ENCODE measurements at regions not wholly inside any gene's neighbourhood (a gene's known extent, or its start where the extent isn't known, plus 50 kb on each side); places are given as distances from the start of the nearest gene placed in this dataset.

DNA sequence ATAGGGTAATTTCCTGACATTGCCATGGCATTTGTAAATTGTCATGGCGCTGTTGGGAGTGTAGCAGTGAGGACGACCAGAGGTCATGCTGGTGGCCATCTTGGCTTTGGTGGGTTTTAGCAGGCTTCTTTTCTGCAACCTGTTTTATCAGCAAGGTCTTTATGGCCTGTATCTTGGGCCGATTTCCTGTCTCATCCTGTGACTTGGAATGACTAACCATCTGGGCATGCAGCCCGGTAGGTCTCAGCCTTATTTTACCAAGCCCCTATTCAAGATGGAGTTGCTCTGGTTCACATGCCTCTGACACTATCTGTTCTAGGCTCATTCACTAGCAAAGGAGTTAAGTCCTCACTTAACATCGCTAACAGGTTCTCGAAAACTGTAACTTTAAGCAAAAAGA, 1374.2 kb downstream of the FAM181B start:
- TF ChIP-seq OSR1 (CRISPR knock-in tag; IDR thresholded peaks at IDR 0.05) (no peak), ZNF8 (CRISPR knock-in tag; IDR thresholded peaks at IDR 0.05) (no peak), POU6F1 (CRISPR knock-in tag; IDR thresholded peaks at IDR 0.05; ENCODE audit: borderline replicate concordance, low read depth) (no peak), ZNF565 (CRISPR knock-in tag; conservative IDR thresholded peaks at IDR 0.05; ENCODE audit: low read depth) (no peak), SNAI2 (CRISPR knock-in tag; IDR thresholded peaks at IDR 0.05) (no peak), ARNTL (CRISPR knock-in tag; IDR thresholded peaks at IDR 0.05; ENCODE audit: borderline replicate concordance, low read depth) (no peak), ZNF70 (CRISPR knock-in tag; IDR thresholded peaks at IDR 0.05) (no peak)
- TF ChIP-seq, protein P1, sequence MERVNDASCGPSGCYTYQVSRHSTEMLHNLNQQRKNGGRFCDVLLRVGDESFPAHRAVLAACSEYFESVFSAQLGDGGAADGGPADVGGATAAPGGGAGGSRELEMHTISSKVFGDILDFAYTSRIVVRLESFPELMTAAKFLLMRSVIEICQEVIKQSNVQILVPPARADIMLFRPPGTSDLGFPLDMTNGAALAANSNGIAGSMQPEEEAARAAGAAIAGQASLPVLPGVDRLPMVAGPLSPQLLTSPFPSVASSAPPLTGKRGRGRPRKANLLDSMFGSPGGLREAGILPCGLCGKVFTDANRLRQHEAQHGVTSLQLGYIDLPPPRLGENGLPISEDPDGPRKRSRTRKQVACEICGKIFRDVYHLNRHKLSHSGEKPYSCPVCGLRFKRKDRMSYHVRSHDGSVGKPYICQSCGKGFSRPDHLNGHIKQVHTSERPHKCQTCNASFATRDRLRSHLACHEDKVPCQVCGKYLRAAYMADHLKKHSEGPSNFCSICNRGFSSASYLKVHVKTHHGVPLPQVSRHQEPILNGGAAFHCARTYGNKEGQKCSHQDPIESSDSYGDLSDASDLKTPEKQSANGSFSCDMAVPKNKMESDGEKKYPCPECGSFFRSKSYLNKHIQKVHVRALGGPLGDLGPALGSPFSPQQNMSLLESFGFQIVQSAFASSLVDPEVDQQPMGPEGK (CRISPR knock-in tag; IDR thresholded peaks at IDR 0.05; ENCODE audit: borderline replicate concordance), result no peak

Data from SK-N-SH treated with all-trans-retinoic acid at 6 μM for 48 hours (cell line).